Adrenal gland (tissue), 5 donors: ENCODE measurements at regions not wholly inside any gene's neighbourhood (a gene's known extent, or its start where the extent isn't known, plus 50 kb on each side); places are given as distances from the start of the nearest gene placed in this dataset.

Experiments used
- CTCF ChIP-seq, 6 experiments: fragments of 450-650 bp in 4 of 6; fragments of 200-600 bp in 2 of 6; sonication (generic) in 1 of 6; IDR thresholded peaks; 1 replicate in 5 of 6; 2 replicates in 1 of 6; pipeline versions ENCODE4 v1.5.1 to v1.8.0; 2016 to 2021; ENCODE audit warnings: antibody characterized with exemption in 6 of 6, mild to moderate bottlenecking in 2 of 6, moderate library complexity in 1 of 6
- POLR2A ChIP-seq, 2 donors: fragments of 450-650 bp; IDR thresholded peaks; one replicate each; pipeline ENCODE4 v1.6.1; 2017; ENCODE audit warnings: antibody characterized with exemption in 2 of 2, mild to moderate bottlenecking in 2 of 2, moderate library complexity in 1 of 2
- donor health status: DM: no; HTN: no; CAD: no.

GRCh38 chr1:30648408-30649000 lies 74.9 kb downstream of the MATN1 start:
- TF ChIP-seq CTCF (IDR thresholded peaks at IDR 0.05) (no peak), POLR2A (IDR thresholded peaks at IDR 0.05) (no peak)
